Thymus (tissue), 11 donors: ENCODE measurements at regions not wholly inside any gene's neighbourhood (a gene's known extent, or its start where the extent isn't known, plus 50 kb on each side); places are given as distances from the start of the nearest gene placed in this dataset.
"Not testable (repeated sequence)": the region's sequence is repeated elsewhere in the genome, so short reads cannot be mapped to it uniquely, and the experiment has no call there.

ENCODE experiments used
- DNase-seq, 9 donors: peaks; one replicate each; pipeline ENCODE4 v3.0.0-alpha.2; 2013; ENCODE audit warnings: low spot score in 9 of 9, low read depth in 6 of 9, missing footprints in 1 of 9
- H3K27ac ChIP-seq, 2 donors: one replicate each; pipeline ENCODE4 v1.5.1; 2013; ENCODE audit warnings: control low read depth in 1 of 2, low read depth in 1 of 2, low read length in 1 of 2, mild to moderate bottlenecking in 1 of 2, moderate library complexity in 1 of 2
- H3K27me3 ChIP-seq, 2 donors: one replicate each; pipeline ENCODE4 v1.5.1; 2013; ENCODE audit warnings: low read length in 1 of 2; ENCODE audit not compliant: control insufficient read depth in 2 of 2, insufficient read depth in 1 of 2
- H3K36me3 ChIP-seq, 2 donors: one replicate each; pipeline ENCODE4 v1.5.1; 2013; ENCODE audit warnings: low read length in 1 of 2, mild to moderate bottlenecking in 1 of 2, moderate library complexity in 1 of 2; ENCODE audit not compliant: control insufficient read depth in 2 of 2, insufficient read depth in 2 of 2
- H3K4me1 ChIP-seq, 2 donors: one replicate each; pipeline ENCODE4 v1.5.1; 2013; ENCODE audit warnings: low read length in 2 of 2; ENCODE audit not compliant: control insufficient read depth in 2 of 2, insufficient read depth in 2 of 2
- H3K4me3 ChIP-seq, 2 donors: one replicate each; pipeline ENCODE4 v1.5.1; 2013; ENCODE audit warnings: low read length in 2 of 2, control low read depth in 1 of 2, mild to moderate bottlenecking in 1 of 2
- H3K9me3 ChIP-seq, 2 donors: one replicate each; pipeline ENCODE4 v1.5.1; 2013; ENCODE audit warnings: low read length in 1 of 2, mild to moderate bottlenecking in 1 of 2; ENCODE audit not compliant: control insufficient read depth in 2 of 2, insufficient read depth in 1 of 2
- WGBS: extraction: QIAGEN DNeasy Blood & Tissue Kit; methylation state at CpG from one replicate; pipeline ENCODE4 v1.1.7; 2013; 5-methylcytosine and 5-hydroxymethylcytosine counted together
- donor health status: healthy.

GRCh38 chr5:23420214-23420613 lies 87.2 kb upstream of the PRDM9 start:
- peaks cover 0 to 17% of the 10 kb centered on the region in 2 donors for H3K9me3 ChIP-seq
- WGBS, result 96% methylated on average over 3 of the region's 3 CpGs
- H3K27ac ChIP-seq, H3K4me1 ChIP-seq, DNase-seq, H3K36me3 ChIP-seq, H3K4me3 ChIP-seq, H3K27me3 ChIP-seq: not testable (repeated sequence)

- Histone ChIP-seq H3K27ac (no peak overlapping the region), H3K36me3 (no peaks in the 10 kb centered on the region), H3K4me3 (no peak overlapping the region), H3K9me3 (peaks cover 0 to 11% of the 10 kb centered on the region in 2 donors), H3K4me1 (no peaks in the 10 kb centered on the region), H3K27me3 (no peaks in the 10 kb centered on the region)
- 93% methylated on average over 1 of the region's 1 CpG for WGBS
- DNase-seq, result no peak
Measured at GRCh38 chr5:23419115-23419514, 88.3 kb upstream of the PRDM9 start.

DNA sequence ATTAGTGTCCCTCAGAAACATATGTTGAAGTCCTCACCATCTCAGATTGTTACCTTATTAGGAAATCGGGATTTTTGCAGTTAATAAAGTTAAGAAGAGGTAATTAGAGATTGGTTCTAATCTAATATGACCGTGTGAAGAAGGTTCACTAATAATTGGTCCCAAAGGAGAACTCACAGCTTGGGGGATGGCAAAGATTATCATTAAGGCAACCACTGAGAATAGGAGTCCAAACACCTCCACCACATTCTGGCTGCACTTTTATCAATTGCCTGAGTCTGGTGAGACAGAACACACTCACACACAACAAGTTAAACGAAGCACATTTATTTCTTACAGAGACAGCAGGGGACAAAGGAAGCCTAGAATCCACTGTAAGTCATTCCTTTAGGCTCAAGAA lies 94.9 kb upstream of the PRDM9 start:
- no peak for DNase-seq
- H3K36me3 ChIP-seq, result no peaks in the 10 kb centered on the region
- peaks cover 0 to 5% of the 10 kb centered on the region in 2 donors for H3K9me3 ChIP-seq
- no peaks in the 10 kb centered on the region for H3K4me1 ChIP-seq
- no peak overlapping the region for H3K4me3 ChIP-seq
- no peak overlapping the region for H3K27ac ChIP-seq
- no peaks in the 10 kb centered on the region for H3K27me3 ChIP-seq
- 82% methylated on average over 3 of the region's 3 CpGs for WGBS

DNA sequence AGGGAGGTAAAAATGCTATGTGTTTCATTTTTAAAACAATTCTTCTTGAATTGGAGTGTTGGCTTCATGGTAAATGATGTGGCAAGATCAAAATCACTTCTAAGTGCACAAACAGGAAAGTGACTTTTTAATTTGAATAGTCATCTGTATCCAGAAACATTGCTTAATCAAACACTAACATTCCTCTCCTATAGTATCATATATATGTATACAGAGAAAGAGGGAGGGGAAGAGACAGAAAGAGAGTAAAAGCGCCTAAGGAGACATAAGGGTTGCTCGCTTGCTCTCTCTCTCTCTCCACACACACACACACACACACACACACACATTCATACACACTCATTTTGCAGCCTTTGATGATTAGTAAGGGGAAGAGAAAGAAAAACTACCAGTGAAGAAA lies 95.4 kb upstream of the PRDM9 start:
- Histone ChIP-seq H3K9me3 (peaks cover 0 to 5% of the 10 kb centered on the region in 2 donors), H3K36me3 (no peaks in the 10 kb centered on the region), H3K27ac (no peak overlapping the region), H3K4me1 (no peaks in the 10 kb centered on the region), H3K4me3 (no peak overlapping the region), H3K27me3 (no peaks in the 10 kb centered on the region)
- WGBS, result 96% methylated on average over 2 of the region's 2 CpGs
- DNase-seq, result no peak

DNA sequence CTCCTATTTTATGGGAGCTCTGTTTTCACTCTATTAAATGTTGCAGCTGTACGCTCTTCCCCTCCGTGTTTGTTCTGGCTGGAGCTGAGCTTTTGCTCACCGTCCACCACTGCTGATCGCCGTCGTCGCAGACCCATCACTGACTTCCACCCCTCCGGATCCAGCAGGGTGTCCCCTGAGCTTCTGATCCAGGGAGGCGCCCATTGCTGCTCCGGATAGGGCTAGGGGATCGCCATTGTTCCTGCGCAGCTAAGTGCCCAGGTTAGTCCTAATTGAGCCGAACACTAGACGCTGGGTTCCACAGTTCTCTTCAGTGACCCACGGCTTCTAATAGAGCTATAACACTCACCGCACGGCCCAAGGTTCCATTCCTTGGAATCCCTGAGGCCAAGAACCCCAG lies 96.2 kb upstream of the PRDM9 start:
- Histone ChIP-seq H3K36me3 (no peaks in the 10 kb centered on the region), H3K4me1 (no peaks in the 10 kb centered on the region), H3K4me3 (no peak overlapping the region), H3K27me3 (no peaks in the 10 kb centered on the region), H3K27ac (no peak overlapping the region), H3K9me3 (peaks cover 0 to 5% of the 10 kb centered on the region in 2 donors)
- WGBS, result 94% methylated on average over 17 of the region's 17 CpGs
- DNase-seq, result no peak

- H3K4me1 ChIP-seq, H3K9me3 ChIP-seq, H3K36me3 ChIP-seq, H3K4me3 ChIP-seq, DNase-seq, H3K27ac ChIP-seq, H3K27me3 ChIP-seq: not testable (repeated sequence)
- WGBS, result 93% methylated on average over 5 of the region's 5 CpGs
Measured at GRCh38 chr5:23410775-23411174, 96.6 kb upstream of the PRDM9 start.

- H3K36me3 ChIP-seq, result no peaks in the 10 kb centered on the region
- 95% methylated on average over 3 of the region's 3 CpGs for WGBS
- H3K4me3 ChIP-seq, result no peak overlapping the region
- DNase-seq, result no peak
- no peaks in the 10 kb centered on the region for H3K27me3 ChIP-seq
- H3K9me3 ChIP-seq, result no peaks in the 10 kb centered on the region
- H3K4me1 ChIP-seq, result no peaks in the 10 kb centered on the region
- no peak overlapping the region for H3K27ac ChIP-seq
Measured at GRCh38 chr5:23405316-23406068, 101.9 kb upstream of the PRDM9 start.

- Histone ChIP-seq H3K4me3 (no peak overlapping the region), H3K36me3 (no peaks in the 10 kb centered on the region), H3K27me3 (no peaks in the 10 kb centered on the region), H3K4me1 (no peaks in the 10 kb centered on the region), H3K27ac (no peak overlapping the region), H3K9me3 (no peaks in the 10 kb centered on the region)
- no peak for DNase-seq
- WGBS, result 73% methylated on average over 3 of the region's 3 CpGs
Measured at GRCh38 chr5:23402585-23402984, 104.8 kb upstream of the PRDM9 start.

DNA sequence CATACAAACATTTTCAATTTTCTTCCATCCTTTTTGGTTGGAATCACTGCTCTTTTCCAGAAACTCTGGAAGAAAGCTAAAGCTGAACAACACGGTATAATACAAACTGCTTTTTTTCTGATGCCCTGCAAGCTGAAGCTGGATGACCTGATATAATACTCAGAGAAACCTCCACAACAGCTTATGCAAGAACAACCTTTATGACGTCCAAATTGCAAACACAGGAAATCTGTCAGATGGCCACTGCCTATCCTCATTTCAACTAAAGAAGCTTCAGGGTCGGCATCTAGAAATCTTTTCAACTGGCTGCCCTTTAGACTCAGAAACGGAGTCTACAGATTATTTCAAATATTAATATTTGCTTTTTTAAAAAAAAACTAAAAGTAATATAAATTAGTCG lies 106.5 kb upstream of the PRDM9 start:
- H3K27me3 ChIP-seq, result no peaks in the 10 kb centered on the region

More for the DNA sequence above, 106.5 kb upstream of the PRDM9 start:
- no peak overlapping the region for H3K4me3 ChIP-seq
- 91% methylated on average over 5 of the region's 5 CpGs for WGBS
- H3K9me3 ChIP-seq, result no peaks in the 10 kb centered on the region
- H3K36me3 ChIP-seq, result no peaks in the 10 kb centered on the region
- H3K4me1 ChIP-seq, result no peaks in the 10 kb centered on the region
- no peak overlapping the region for H3K27ac ChIP-seq
- DNase-seq, result no peak
